IPS-15b (cell line): ENCODE measurements at regions not wholly inside any gene's neighbourhood (a gene's known extent, or its start where the extent isn't known, plus 50 kb on each side); places are given as distances from the start of the nearest gene placed in this dataset.
"Not testable (repeated sequence)": the region's sequence is repeated elsewhere in the genome, so short reads cannot be mapped to it uniquely, and the experiment has no call there.

Source experiments
- H3K27me3 ChIP-seq: one replicate; pipeline ENCODE4 v1.6.1; 2013; ENCODE audit warnings: low read length; ENCODE audit not compliant: control insufficient read depth, insufficient read depth
- H3K36me3 ChIP-seq: one replicate; pipeline ENCODE4 v1.6.1; 2013; ENCODE audit warnings: low read length; ENCODE audit not compliant: control insufficient read depth, insufficient read depth
- H3K4me1 ChIP-seq: one replicate; pipeline ENCODE4 v1.6.1; 2013; ENCODE audit warnings: mild to moderate bottlenecking, low read length; ENCODE audit not compliant: control insufficient read depth, insufficient read depth
- H3K4me3 ChIP-seq: one replicate; pipeline ENCODE4 v1.5.1; 2013; ENCODE audit warnings: low read depth, low read length
- H3K9ac ChIP-seq: one replicate; pipeline ENCODE4 v1.6.1; 2013; ENCODE audit warnings: low read depth, mild to moderate bottlenecking, low read length
- H3K9me3 ChIP-seq: one replicate; pipeline ENCODE4 v1.6.1; 2013; ENCODE audit warnings: mild to moderate bottlenecking, low read length; ENCODE audit not compliant: control insufficient read depth, insufficient read depth

- Histone ChIP-seq H3K9ac (no peak overlapping the region), H3K4me3 (no peak overlapping the region), H3K27me3 (no peaks in the 10 kb centered on the region), H3K9me3 (no peaks in the 10 kb centered on the region), H3K4me1 (no peaks in the 10 kb centered on the region), H3K36me3 (no peaks in the 10 kb centered on the region)
Measured at GRCh38 chr4:110424144-110424543, 51.8 kb upstream of the ENPEP start.

- H3K36me3 ChIP-seq: no peaks in the 10 kb centered on the region
Measured at GRCh38 chr4:110418641-110419040, 57.3 kb upstream of the ENPEP start.

DNA sequence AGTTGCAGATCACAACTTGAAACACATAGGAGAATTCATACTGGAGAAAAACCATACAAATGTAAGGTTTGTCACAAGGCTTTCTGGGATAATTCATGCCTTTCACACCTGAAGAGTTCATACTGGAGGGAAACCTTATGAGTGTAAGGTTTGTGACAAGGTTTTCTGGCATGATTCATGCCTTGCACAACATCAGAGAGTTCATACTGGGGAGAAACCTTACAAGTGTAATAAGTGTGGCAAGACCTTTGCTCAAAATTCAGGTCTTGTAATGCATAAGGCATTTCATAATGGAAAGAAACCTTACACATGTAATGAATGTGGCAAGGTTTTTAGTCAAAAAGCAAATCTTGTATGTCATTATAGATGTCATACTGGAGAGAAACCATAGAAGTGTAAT, 58.8 kb upstream of the ENPEP start:
- Histone ChIP-seq H3K9me3 (no peaks in the 10 kb centered on the region), H3K9ac (no peak overlapping the region), H3K27me3 (peaks cover 19% of the 10 kb centered on the region)

More at GRCh38 chr4:110418641-110419040, 57.3 kb upstream of the ENPEP start:
- no peak overlapping the region for H3K4me3 ChIP-seq
- no peaks in the 10 kb centered on the region for H3K9me3 ChIP-seq
- peaks cover 5% of the 10 kb centered on the region for H3K27me3 ChIP-seq
- H3K4me1 ChIP-seq: no peaks in the 10 kb centered on the region
- H3K9ac ChIP-seq: no peak overlapping the region

GRCh38 chr4:110415478-110415877, 60.5 kb upstream of the ENPEP start:
- Histone ChIP-seq H3K4me3 (no peak overlapping the region), H3K27me3 (peaks cover 19% of the 10 kb centered on the region), H3K9ac (no peak overlapping the region), H3K9me3 (no peaks in the 10 kb centered on the region), H3K4me1 (peaks cover 15% of the 10 kb centered on the region), H3K36me3 (no peaks in the 10 kb centered on the region)

More for the DNA sequence above, 58.8 kb upstream of the ENPEP start:
- no peak overlapping the region for H3K4me3 ChIP-seq
- no peaks in the 10 kb centered on the region for H3K36me3 ChIP-seq
- H3K4me1 ChIP-seq: peaks cover 9% of the 10 kb centered on the region

- Histone ChIP-seq H3K27me3 (peaks cover 19% of the 10 kb centered on the region), H3K4me1 (peaks cover 15% of the 10 kb centered on the region), H3K9ac (no peak overlapping the region), H3K9me3 (no peaks in the 10 kb centered on the region), H3K4me3 (no peak overlapping the region), H3K36me3 (no peaks in the 10 kb centered on the region)
Measured at GRCh38 chr4:110415041-110415440, 60.9 kb upstream of the ENPEP start.

GRCh38 chr4:110414561-110414920, 61.4 kb upstream of the ENPEP start:
- peaks cover 15% of the 10 kb centered on the region for H3K4me1 ChIP-seq
- peaks cover 19% of the 10 kb centered on the region for H3K27me3 ChIP-seq
- H3K36me3 ChIP-seq: no peaks in the 10 kb centered on the region
- no peak overlapping the region for H3K4me3 ChIP-seq
- no peak overlapping the region for H3K9ac ChIP-seq
- no peaks in the 10 kb centered on the region for H3K9me3 ChIP-seq

DNA sequence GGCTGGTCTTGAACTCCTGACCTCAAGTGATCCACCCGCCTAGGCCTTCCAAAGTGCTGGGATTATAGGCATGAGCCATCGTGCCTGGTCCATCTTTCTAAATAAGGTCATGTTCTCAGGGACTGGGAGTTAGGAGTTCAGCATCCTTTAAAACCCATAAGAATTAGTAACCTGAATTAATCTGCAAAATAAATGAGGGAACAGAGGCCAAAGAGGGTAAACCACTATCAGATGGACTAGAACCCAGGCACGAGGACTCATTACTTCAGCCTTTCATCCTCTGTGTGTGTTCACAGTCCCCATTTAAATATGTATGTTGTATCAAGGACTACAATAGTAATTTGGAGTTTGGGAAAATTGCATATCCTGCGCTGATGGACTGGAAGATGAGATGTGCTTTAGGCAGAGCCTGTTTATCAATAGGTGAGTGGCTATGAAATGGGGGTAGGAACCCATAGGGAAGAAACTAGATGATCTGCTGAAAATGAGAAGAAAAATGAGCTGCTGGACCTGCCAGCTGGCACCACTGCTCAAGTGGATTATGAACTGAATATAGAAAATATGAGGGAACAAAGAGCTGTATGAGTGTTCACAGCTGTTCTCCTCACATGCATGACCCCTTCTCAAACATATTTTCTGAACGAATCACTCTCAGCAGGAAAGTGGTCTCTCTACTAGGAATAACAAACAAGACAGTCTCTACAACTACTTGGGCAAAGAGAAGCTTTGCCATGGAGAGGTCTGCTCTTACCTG, 62.0 kb upstream of the ENPEP start:
- H3K36me3 ChIP-seq, H3K9me3 ChIP-seq, H3K9ac ChIP-seq, H3K4me3 ChIP-seq: not testable (repeated sequence)
- H3K27me3 ChIP-seq: peaks cover 19% of the 10 kb centered on the region
- peaks cover 15% of the 10 kb centered on the region for H3K4me1 ChIP-seq

GRCh38 chr4:110412354-110413065, 63.4 kb upstream of the ENPEP start:
- Histone ChIP-seq H3K27me3 (peaks cover 19% of the 10 kb centered on the region), H3K36me3 (no peaks in the 10 kb centered on the region), H3K4me1 (peaks cover 15% of the 10 kb centered on the region), H3K9ac (no peak overlapping the region), H3K9me3 (no peaks in the 10 kb centered on the region), H3K4me3 (no peak overlapping the region)

DNA sequence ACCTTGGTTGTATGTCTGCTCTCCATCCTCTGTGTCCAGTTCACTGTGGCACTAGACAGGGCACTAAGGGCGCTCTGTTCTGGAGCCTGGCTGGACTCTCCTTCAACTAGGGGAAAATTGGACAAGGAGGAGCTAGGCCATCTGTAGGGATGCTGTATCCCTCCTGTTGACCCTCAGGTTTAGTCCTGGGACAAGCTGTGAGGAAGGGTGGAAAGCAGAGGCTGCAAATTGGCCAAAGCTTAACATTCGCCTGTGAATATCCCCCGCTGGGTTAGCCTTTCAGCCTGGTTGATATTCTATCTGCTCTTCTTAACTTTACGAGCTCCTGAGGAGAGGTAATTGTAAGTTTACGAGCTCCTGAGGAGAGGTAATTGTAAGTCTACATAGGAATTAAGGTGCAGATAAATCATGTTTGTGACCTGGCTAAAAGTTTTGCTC, 64.4 kb upstream of the ENPEP start:
- peak overlapping the region; percentile 71 for H3K9ac ChIP-seq
- peaks cover 19% of the 10 kb centered on the region for H3K27me3 ChIP-seq
- peak overlapping the region; percentile 70 for H3K4me3 ChIP-seq
- no peaks in the 10 kb centered on the region for H3K9me3 ChIP-seq
- peaks cover 15% of the 10 kb centered on the region for H3K4me1 ChIP-seq
- H3K36me3 ChIP-seq: no peaks in the 10 kb centered on the region

GRCh38 chr4:110410853-110411573, 64.9 kb upstream of the ENPEP start:
- Histone ChIP-seq H3K27me3 (peaks cover 19% of the 10 kb centered on the region), H3K9ac (peak overlapping the region; percentile 71), H3K4me3 (peak overlapping the region; percentile 70), H3K4me1 (peaks cover 15% of the 10 kb centered on the region)
- not testable (repeated sequence) for H3K9me3 ChIP-seq, H3K36me3 ChIP-seq

DNA sequence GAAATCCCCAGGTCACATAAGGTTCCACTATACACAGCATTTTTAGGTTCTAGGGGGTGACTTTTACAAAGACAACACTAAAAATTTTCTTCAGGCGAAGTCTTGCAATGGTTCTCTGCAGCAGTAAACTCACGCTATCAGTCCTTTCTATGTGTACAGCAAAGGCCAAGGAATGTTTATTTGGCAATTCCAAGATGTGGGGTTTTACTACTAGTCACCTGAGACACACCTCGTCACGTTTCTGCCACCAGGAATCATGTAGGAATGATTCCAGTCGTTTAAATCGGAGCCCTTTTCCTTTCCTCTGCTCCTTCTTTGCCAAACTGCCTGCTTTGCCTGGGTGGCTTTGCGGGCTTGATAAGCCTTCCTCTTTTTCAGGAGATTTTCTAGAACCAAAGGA, 75.9 kb upstream of the ENPEP start:
- H3K4me3 ChIP-seq: no peak overlapping the region
- H3K36me3 ChIP-seq: no peaks in the 10 kb centered on the region
- H3K4me1 ChIP-seq: peaks cover 2% of the 10 kb centered on the region
- H3K9ac ChIP-seq: no peak overlapping the region
- no peaks in the 10 kb centered on the region for H3K9me3 ChIP-seq
- H3K27me3 ChIP-seq: no peaks in the 10 kb centered on the region
